HG02870 (cell line): ENCODE measurements at regions not wholly inside any gene's neighbourhood (a gene's known extent, or its start where the extent isn't known, plus 50 kb on each side); places are given as distances from the start of the nearest gene placed in this dataset.
"Not testable (repeated sequence)": the region's sequence is repeated elsewhere in the genome, so short reads cannot be mapped to it uniquely, and the experiment has no call there.

Source experiments
- ATAC-seq: cut with Tn5 transposase; IDR thresholded peaks from one replicate; pipeline ENCODE4 v1.9.1; 2021; ENCODE audit warnings: mild to moderate bottlenecking, moderate library complexity; ENCODE audit not compliant: unreplicated experiment

DNA sequence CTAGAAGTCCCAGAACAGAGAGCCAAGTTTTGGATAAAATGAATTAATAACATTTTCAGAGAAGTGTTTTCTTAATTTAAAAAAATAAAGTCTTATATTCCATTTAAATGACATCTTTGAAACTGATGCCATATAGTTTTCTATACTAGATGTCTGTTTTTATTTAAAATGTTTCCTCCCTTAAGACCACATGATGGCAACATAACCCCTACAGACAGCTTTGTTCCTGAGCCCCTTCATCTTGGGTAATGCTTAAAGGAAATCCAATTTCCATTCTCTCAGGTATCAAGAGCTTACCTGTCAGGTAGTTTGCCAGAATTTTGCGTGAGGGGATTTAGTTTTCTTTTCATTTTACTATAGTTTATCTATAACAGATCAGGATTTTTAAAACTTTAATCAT is 181.4 kb upstream of the UGT8 start:
- no peak for ATAC-seq

- no peak for ATAC-seq
Measured at GRCh38 chr4:114420069-114420468, 178.5 kb upstream of the UGT8 start.

DNA sequence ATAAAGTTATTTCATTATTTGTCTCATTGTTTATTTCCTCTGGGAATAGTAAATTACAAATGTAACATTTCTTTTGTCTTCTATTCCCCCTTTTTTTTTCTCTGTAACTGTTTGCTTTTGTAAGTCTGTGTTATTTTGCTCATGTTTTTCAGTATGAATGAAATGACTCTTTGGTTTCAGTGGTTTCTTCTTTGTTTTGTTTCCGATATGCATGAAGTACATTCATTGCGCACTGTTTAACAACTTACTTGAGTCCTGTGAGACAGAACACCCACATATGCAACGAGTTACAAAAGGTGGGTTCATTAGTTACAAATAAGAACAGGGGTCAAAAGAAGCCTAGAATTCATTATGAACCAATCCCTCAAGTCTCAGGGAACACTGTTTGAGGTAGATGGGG is 175.0 kb upstream of the UGT8 start:
- peak; percentile 99 for ATAC-seq

- ATAC-seq: no peak
Measured at GRCh38 chr4:114435116-114435515, 163.5 kb upstream of the UGT8 start.

DNA sequence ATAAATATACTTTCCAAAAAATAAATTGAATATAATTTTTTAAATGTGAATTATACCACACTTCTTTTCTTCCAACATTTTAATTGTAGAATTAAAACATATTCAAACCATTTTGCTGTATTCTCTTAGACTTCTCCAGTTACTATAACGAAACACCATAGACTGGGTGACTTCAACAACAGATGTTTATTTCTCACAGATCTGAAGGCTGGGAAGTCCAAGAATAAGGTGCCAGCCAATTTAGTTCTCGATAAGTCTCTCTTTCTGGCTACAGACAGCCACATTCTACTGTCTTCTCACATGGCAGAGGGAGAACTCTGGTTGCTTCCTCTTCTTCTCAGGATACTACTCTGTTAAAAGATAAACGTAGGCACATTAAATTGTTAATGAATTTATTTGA is 155.8 kb upstream of the UGT8 start:
- no peak for ATAC-seq

DNA sequence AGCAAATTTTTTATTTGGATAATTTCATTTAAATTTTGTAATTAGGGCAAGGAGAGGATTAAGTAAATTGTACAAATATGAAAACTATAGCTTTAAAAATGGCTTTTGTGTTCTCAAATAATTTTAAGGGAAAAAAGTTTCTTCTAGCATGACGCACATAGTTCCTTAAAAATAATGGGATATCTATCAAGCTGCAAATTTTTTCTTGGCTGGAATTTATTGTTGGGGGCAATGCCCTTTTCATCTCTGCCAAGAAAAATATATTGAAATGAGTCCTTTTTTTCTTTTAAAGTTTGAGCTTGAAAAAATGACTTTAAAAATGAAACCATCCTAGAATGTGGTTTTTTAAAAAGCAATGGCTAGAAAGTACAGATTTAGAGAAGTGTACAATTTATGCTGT is 154.4 kb upstream of the UGT8 start:
- no peak for ATAC-seq

- not testable (repeated sequence) for ATAC-seq
Measured at GRCh38 chr4:114447963-114448516, 150.6 kb upstream of the UGT8 start.

- no peak for ATAC-seq
Measured at GRCh38 chr4:114458728-114459127, 139.9 kb upstream of the UGT8 start.

- no peak for ATAC-seq
Measured at GRCh38 chr4:114464726-114465272, 133.8 kb upstream of the UGT8 start.

GRCh38 chr4:114465766-114466165 is 132.8 kb upstream of the UGT8 start:
- no peak for ATAC-seq

GRCh38 chr4:114466299-114466698 is 132.3 kb upstream of the UGT8 start:
- no peak for ATAC-seq

DNA sequence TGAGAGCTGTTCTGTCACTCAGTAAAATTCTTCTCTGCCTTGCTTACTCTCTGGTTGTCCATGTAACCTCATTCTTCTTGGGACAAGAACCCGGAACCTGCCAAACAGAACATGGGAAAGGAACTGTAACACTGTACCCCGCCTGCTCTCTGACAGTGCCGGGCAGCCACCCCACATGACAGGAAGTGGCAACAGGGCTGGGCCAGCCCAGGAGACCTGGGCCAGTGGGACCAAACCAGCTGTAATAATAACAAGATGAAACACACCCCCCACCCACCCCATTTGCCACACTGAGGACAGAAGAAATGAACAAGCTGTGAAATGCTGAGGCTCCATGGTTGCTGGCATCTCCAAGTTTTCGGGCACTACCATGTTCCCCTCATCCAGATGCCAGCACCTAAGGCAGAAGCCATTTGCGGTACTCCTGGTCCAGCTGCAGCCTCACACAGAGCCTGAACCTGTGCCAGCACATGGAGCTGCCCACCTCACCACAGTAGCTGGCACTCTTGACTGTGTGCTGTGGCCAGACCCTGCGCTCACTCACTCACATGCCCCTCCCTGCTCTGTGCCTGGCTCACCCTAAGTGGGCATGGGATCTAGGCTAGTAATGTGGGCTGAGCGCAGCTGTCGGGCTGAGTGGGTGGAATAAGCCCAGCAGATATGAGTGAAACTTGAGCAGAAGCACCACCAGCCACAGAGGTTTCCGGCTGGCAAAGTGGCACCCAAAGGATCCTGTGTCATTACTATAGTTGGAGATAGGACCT is 126.2 kb upstream of the UGT8 start:
- ATAC-seq: no peak

DNA sequence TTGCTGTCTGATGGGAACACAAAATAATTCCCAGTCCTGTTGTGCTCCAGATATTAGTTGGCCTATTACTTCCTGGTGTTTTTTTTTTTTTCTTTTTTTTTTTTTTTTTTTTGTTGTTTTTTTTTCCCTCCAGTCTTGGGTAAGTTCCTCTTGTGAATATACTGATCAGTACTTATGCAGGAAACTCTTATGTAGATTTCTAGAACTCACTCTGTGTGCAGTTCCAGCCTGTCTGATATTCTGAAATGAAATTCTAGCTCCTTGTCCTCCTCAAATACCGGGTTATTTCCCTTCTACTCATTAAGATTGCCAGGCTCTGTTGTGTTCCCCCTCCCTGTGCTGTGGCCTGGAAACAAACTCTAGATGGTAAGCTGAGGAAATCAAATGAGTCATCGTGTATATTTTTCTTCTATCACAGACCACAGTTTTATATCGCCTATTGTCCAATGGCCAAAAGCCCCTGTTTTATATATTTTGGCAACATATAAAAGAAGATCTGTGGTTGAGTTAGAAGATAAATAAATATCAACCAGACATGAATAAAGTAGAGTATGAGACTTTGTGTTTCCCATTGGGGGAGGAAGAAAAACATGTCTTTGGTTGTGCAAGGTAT is 124.3 kb upstream of the UGT8 start:
- no peak for ATAC-seq

DNA sequence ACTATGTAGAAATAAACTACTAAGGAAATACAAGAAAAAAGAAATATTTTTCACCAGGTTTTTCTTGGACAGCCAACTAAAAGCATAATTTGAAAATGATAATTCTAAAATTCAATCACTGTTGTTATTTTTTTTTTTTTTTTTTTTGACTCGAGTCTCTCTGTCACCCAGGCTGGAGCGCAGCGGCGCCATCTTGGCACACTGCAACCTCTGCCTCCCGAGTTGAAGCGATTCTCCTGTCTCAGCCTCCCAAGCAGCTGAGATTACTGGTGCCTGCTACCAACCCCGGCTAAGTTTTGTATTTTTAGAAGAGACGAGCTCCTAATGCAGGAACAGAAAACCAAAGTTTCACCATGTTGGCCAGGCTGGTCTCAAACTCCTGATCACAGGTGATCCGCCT is 122.3 kb upstream of the UGT8 start:
- no peak for ATAC-seq

DNA sequence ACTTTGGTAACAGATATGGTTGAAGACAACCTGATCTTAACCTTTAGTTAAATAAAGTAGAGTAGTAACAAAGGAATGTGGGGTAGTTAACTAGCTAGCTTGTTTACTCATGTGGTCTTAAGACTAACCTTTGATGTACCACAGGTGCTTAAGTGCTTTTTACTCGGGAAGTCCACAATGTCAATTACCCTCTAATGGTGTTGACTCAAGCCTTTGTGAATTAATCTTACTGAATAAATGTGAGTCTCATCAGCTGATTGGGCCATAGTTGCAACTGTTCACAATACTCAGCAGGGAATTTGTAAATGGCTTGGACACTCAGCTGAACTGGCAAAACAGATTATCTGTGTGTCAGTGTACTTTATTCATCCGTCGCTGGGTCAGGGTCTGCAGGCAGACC is 119.0 kb upstream of the UGT8 start:
- no peak for ATAC-seq

DNA sequence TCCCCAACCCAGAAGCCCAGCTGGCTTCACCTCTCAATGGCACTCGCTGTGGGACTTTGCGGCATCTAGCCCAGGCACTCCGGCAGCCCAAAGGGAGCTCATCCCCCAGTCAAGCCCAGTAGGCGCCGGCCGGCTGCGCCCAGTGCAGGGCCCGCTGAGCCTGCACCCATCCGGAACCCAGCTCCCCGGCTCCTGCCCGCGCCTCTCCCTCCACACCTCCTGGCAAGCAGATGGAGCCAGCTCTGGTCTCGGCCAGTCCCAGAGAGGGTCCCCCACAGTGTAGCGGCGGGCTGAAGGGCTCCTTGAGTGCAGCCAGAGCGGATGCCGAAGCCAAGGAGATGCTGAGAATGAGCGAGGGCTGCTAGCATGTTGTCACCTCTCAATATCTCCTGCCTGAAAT is 116.8 kb upstream of the UGT8 start:
- ATAC-seq: no peak

GRCh38 chr4:114487101-114487500 is 111.5 kb upstream of the UGT8 start:
- ATAC-seq: no peak

DNA sequence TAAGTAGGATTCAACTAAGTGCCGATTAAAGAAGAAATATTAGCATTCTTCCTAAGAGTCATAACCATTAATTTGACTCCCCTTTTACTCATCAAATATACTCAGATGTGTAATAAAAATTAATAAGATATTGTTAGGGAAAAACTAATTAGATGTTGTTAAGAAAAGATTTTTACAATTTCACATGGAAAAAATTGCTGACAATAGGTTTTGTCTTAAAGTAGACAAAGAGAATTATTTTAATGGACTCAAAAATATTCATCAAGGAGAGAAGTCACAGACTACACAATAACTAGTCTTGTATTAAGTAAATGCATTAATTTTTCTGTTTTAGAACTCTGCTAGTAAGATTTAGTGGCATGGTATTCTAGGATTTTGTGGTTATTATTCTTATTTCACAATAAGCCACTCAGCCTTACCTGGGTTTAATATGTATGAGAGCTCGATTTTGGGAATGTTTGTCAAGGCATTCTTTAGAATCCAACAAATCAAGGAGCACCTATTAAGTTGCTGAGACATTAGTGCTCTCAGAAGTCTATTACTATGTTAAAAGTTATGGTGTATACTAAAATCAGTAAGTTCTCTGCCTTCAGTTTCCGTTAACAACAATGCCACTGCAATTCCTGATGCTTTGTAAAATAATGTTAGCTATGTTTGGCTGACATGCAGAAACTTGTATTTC is 110.2 kb upstream of the UGT8 start:
- ATAC-seq: no peak

GRCh38 chr4:114494246-114494803 is 104.3 kb upstream of the UGT8 start:
- ATAC-seq: no peak

GRCh38 chr4:114495471-114495928 is 103.1 kb upstream of the UGT8 start:
- no peak for ATAC-seq

DNA sequence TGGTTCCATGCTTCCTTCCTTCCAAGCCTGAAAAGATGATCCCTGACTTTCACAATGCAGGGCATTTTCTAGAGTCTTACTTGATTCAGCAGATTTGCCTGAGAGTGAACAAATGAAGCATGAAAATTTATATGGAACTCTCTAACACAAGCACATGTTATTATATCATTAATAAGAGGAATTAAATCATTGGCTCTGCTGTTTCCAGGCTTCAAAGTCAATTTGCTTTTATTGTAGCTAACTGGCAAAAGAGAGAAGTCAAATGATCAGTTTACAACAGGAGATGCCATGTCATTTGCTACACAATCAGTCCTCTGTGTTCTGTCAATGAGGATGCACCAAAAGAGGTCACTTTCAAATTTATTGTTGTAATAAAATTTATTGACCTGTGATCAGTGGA is 101.5 kb upstream of the UGT8 start:
- no peak for ATAC-seq
